ENCODE measurements at regions not wholly inside any gene's neighbourhood (a gene's known extent, or its start where the extent isn't known, plus 50 kb on each side); places are given as distances from the start of the nearest gene placed in this dataset.

- DNase-seq = no peak
- TF ChIP-seq, protein P1, sequence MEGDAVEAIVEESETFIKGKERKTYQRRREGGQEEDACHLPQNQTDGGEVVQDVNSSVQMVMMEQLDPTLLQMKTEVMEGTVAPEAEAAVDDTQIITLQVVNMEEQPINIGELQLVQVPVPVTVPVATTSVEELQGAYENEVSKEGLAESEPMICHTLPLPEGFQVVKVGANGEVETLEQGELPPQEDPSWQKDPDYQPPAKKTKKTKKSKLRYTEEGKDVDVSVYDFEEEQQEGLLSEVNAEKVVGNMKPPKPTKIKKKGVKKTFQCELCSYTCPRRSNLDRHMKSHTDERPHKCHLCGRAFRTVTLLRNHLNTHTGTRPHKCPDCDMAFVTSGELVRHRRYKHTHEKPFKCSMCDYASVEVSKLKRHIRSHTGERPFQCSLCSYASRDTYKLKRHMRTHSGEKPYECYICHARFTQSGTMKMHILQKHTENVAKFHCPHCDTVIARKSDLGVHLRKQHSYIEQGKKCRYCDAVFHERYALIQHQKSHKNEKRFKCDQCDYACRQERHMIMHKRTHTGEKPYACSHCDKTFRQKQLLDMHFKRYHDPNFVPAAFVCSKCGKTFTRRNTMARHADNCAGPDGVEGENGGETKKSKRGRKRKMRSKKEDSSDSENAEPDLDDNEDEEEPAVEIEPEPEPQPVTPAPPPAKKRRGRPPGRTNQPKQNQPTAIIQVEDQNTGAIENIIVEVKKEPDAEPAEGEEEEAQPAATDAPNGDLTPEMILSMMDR (IDR thresholded peaks at IDR 0.05) = no peak
- H3K36me3 Mint-ChIP-seq (ENCODE audit: low read depth) = no peaks in the 10 kb centered on the region
- no peaks in the 10 kb centered on the region for H3K9me3 Mint-ChIP-seq
- no peak overlapping the region for H3K4me3 Mint-ChIP-seq
- H3K27ac Mint-ChIP-seq = no peak overlapping the region
- H3K4me1 Mint-ChIP-seq = peaks cover 8% of the 10 kb centered on the region
- H3K27me3 Mint-ChIP-seq (ENCODE audit: low read depth, poor library complexity) = no peaks in the 10 kb centered on the region
These were observed 116.2 kb downstream of the POSTN start for GRCh38 chr13:37482331-37482730.

- TF ChIP-seq, protein P1 (IDR thresholded peaks at IDR 0.05) = no peak
- Mint-ChIP-seq H3K4me3 (no peak overlapping the region), H3K9me3 (no peaks in the 10 kb centered on the region), H3K27ac (no peak overlapping the region), H3K4me1 (peaks cover 12% of the 10 kb centered on the region), H3K27me3 (ENCODE audit: low read depth, poor library complexity) (no peaks in the 10 kb centered on the region), H3K36me3 (ENCODE audit: low read depth) (no peaks in the 10 kb centered on the region)
- DNase-seq = no peak
These were observed 116.7 kb downstream of the POSTN start for GRCh38 chr13:37481885-37482227.

- no peak overlapping the region for H3K27ac Mint-ChIP-seq
- H3K4me3 Mint-ChIP-seq = no peak overlapping the region
- H3K4me1 Mint-ChIP-seq = peaks cover 15% of the 10 kb centered on the region
These were observed 117.3 kb downstream of the POSTN start for GRCh38 chr13:37481011-37481884.

GRCh38 chr13:37479916-37480315 is 118.7 kb downstream of the POSTN start:
- no peaks in the 10 kb centered on the region for H3K36me3 Mint-ChIP-seq (ENCODE audit: low read depth)
- H3K4me1 Mint-ChIP-seq = peaks cover 20% of the 10 kb centered on the region
- H3K9me3 Mint-ChIP-seq = no peaks in the 10 kb centered on the region
- DNase-seq = no peak
- H3K27me3 Mint-ChIP-seq (ENCODE audit: low read depth, poor library complexity) = no peaks in the 10 kb centered on the region
- TF ChIP-seq, protein P1 (IDR thresholded peaks at IDR 0.05) = no peak
- H3K27ac Mint-ChIP-seq = peak overlapping the region; percentile 33
- no peak overlapping the region for H3K4me3 Mint-ChIP-seq

More at GRCh38 chr13:37481011-37481884, 117.3 kb downstream of the POSTN start:
- TF ChIP-seq, protein P1 (IDR thresholded peaks at IDR 0.05) = no peak
- DNase-seq = no peak
- Mint-ChIP-seq H3K9me3 (no peaks in the 10 kb centered on the region), H3K27me3 (ENCODE audit: low read depth, poor library complexity) (no peaks in the 10 kb centered on the region), H3K36me3 (ENCODE audit: low read depth) (no peaks in the 10 kb centered on the region)

- H3K27me3 Mint-ChIP-seq (ENCODE audit: low read depth, poor library complexity) = peaks cover under 1% of the 10 kb centered on the region
- TF ChIP-seq, protein P1 (IDR thresholded peaks at IDR 0.05) = no peak
- H3K9me3 Mint-ChIP-seq = peaks cover 4% of the 10 kb centered on the region
- peaks cover 19% of the 10 kb centered on the region for H3K4me1 Mint-ChIP-seq
- H3K36me3 Mint-ChIP-seq (ENCODE audit: low read depth) = no peaks in the 10 kb centered on the region
- DNase-seq = no peak
- H3K27ac Mint-ChIP-seq = no peak overlapping the region
- no peak overlapping the region for H3K4me3 Mint-ChIP-seq
These were observed 121.7 kb downstream of the POSTN start for GRCh38 chr13:37476874-37477273.

- TF ChIP-seq, protein P1 (IDR thresholded peaks at IDR 0.05) = no peak
- H3K27me3 Mint-ChIP-seq (ENCODE audit: low read depth, poor library complexity) = peaks cover 3% of the 10 kb centered on the region
- no peak overlapping the region for H3K4me3 Mint-ChIP-seq
- H3K4me1 Mint-ChIP-seq = peaks cover 12% of the 10 kb centered on the region
- no peak for DNase-seq
- H3K9me3 Mint-ChIP-seq = peaks cover 4% of the 10 kb centered on the region
- H3K27ac Mint-ChIP-seq = no peak overlapping the region
- no peaks in the 10 kb centered on the region for H3K36me3 Mint-ChIP-seq (ENCODE audit: low read depth)
These were observed 122.6 kb downstream of the POSTN start for GRCh38 chr13:37475966-37476365.
